Body of pancreas (tissue), 4 donors: ENCODE measurements at regions not wholly inside any gene's neighbourhood (a gene's known extent, or its start where the extent isn't known, plus 50 kb on each side); places are given as distances from the start of the nearest gene placed in this dataset.

Experiments used
- ATAC-seq: fragments of 150-250 bp; one replicate; pipeline ENCODE4 v1.9.1; 2016
- DNase-seq, 4 donors: peaks; one replicate each; pipeline ENCODE4 v3.0.0-alpha.2; 2019
- H3K27ac ChIP-seq, 4 donors: fragments of 200-600 bp; sonication (generic); 1 replicate in 3 of 4; 2 replicates in 1 of 4; pipeline versions ENCODE4 v1.5.1 to v1.6.1; 2016 to 2019; ENCODE audit warnings: mild to moderate bottlenecking in 1 of 4, mixed read lengths in 1 of 4, moderate library complexity in 1 of 4
- H3K27me3 ChIP-seq, 2 donors: fragments of 200-600 bp; sonication (generic); one replicate each; pipeline ENCODE4 v1.6.0; 2016; ENCODE audit warnings: mild to moderate bottlenecking in 1 of 2
- H3K36me3 ChIP-seq, 2 donors: fragments of 200-600 bp; sonication (generic); replicated peaks in 1 of 2; 2 replicates each; pipeline ENCODE4 v1.5.1; 2016; ENCODE audit warnings: low read depth in 2 of 2; ENCODE audit not compliant: insufficient read depth in 1 of 2
- H3K4me1 ChIP-seq: fragments of 200-600 bp; sonication (generic); one replicate; pipeline ENCODE4 v1.6.0; 2016
- H3K4me3 ChIP-seq, 2 donors: fragments of 200-600 bp; sonication (generic); 1 replicate in 1 of 2; 2 replicates in 1 of 2; pipeline ENCODE4 v1.5.1; 2016 to 2019
- H3K9me3 ChIP-seq, 3 donors: fragments of 200-600 bp; sonication (generic); 1 replicate in 2 of 3; 2 replicates in 1 of 3; pipeline ENCODE4 v1.5.1; 2016
- POLR2A ChIP-seq, 3 donors: fragments of 450-650 bp; IDR thresholded peaks; one replicate each; pipeline ENCODE4 v1.6.1; 2016; ENCODE audit warnings: antibody characterized with exemption in 3 of 3, mild to moderate bottlenecking in 2 of 3
- WGBS, 2 donors: methylation state at CpG; one replicate each; pipeline ENCODE4 v1.1.5; 2017; 5-methylcytosine and 5-hydroxymethylcytosine counted together
- intact Hi-C: fragments of 100-400 bp; cut with DNase I; formaldehyde crosslinking; loops from one replicate; pipeline ENCODE4 v1.15.1; 2023
- TF ChIP-seq, protein P1 (sequence below), 7 experiments: fragments of 450-650 bp in 4 of 7; fragments of 200-600 bp in 3 of 7; sonication (generic) in 3 of 7; IDR thresholded peaks; one replicate each; pipeline ENCODE4 v1.5.1; 2016 to 2019; ENCODE audit warnings: antibody characterized with exemption in 7 of 7

DNA sequence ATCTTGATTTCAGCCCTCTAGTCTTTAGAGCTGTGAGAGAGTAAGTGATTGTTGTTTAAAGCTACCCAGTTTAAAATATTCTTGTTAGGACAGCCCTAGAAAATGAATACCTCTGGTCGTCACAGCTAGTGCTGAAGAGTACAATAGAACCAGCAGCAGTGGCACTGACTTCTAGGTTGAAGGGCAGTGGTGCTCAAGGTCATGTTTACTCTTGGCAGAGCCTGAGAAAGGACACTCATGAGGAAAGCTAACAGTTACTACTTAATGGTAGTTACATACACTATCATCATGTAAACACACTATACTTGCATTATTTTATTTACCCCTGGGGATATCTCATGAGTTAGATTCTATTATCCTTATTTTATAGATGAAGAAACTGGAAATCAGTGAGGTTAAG lies 323.0 kb downstream of the SH2D4B start:
- DNase-seq (no peak), ATAC-seq (no peak)
- no peaks in the 10 kb centered on the region for H3K4me1 ChIP-seq
- no peak for TF ChIP-seq POLR2A (IDR thresholded peaks at IDR 0.05)
- TF ChIP-seq, protein P1, sequence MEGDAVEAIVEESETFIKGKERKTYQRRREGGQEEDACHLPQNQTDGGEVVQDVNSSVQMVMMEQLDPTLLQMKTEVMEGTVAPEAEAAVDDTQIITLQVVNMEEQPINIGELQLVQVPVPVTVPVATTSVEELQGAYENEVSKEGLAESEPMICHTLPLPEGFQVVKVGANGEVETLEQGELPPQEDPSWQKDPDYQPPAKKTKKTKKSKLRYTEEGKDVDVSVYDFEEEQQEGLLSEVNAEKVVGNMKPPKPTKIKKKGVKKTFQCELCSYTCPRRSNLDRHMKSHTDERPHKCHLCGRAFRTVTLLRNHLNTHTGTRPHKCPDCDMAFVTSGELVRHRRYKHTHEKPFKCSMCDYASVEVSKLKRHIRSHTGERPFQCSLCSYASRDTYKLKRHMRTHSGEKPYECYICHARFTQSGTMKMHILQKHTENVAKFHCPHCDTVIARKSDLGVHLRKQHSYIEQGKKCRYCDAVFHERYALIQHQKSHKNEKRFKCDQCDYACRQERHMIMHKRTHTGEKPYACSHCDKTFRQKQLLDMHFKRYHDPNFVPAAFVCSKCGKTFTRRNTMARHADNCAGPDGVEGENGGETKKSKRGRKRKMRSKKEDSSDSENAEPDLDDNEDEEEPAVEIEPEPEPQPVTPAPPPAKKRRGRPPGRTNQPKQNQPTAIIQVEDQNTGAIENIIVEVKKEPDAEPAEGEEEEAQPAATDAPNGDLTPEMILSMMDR (IDR thresholded peaks at IDR 0.05): no peak
- no peaks in the 10 kb centered on the region for H3K9me3 ChIP-seq
- 32 to 46% methylated on average over 1 of the region's 1 CpG for WGBS, 2 donors
- H3K27me3 ChIP-seq: no peaks in the 10 kb centered on the region
- intact Hi-C loops: no loop called here
- H3K4me3 ChIP-seq: no peak overlapping the region
- H3K36me3 ChIP-seq: no peaks in the 10 kb centered on the region
- no peak overlapping the region for H3K27ac ChIP-seq

DNA sequence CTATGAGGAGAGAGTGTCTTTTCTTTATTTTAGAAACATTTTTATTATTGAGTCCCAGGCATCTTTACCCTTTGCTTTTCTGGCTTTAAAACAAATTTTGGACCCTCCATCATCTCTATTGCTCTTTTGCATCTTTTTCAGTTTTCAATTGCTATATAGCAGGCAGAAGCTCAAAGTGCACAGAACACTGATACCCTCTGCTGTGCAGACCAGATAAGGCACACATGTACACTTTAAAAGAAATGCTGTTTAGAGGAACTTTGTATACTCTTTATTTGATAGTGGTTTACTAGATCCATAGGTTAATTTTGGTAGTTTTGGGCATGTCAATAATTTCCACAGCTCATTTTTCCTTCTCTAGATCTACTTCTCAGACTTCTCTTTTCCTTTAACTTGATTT lies 324.2 kb downstream of the SH2D4B start:
- intact Hi-C loops: no loop called here
- DNase-seq (no peak), ATAC-seq (no peak)
- H3K27me3 ChIP-seq: no peaks in the 10 kb centered on the region
- H3K27ac ChIP-seq: no peak overlapping the region
- H3K36me3 ChIP-seq: no peaks in the 10 kb centered on the region
- no peaks in the 10 kb centered on the region for H3K4me1 ChIP-seq
- H3K4me3 ChIP-seq: no peak overlapping the region
- H3K9me3 ChIP-seq: no peaks in the 10 kb centered on the region
- no peak for TF ChIP-seq POLR2A (IDR thresholded peaks at IDR 0.05)
- TF ChIP-seq, protein P1 (IDR thresholded peaks at IDR 0.05): no peak

DNA sequence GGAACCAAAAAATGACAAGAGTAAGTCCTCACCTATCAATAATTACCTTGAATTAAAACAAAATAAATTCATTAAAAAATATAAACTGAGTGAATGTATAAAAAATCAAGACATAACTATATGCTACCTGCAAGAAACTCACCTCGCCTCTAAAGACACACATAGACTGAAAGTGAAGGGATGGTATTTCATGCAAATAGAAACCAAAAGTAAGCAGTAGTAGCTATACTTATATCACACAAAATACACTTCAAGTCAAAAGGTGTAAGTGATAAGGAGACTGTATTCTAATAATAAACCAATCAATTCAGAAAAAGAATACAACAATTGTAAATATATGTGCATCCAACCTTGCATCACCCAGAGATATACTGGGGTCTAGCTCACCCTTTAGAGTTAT lies 332.6 kb downstream of the SH2D4B start:
- no peak for ATAC-seq
- 48 to 70% methylated on average over 1 of the region's 1 CpG for WGBS, 2 donors
- no peaks in the 10 kb centered on the region for H3K36me3 ChIP-seq
- no peaks in the 10 kb centered on the region for H3K27me3 ChIP-seq
- no peak for TF ChIP-seq POLR2A (IDR thresholded peaks at IDR 0.05)
- TF ChIP-seq, protein P1 (IDR thresholded peaks at IDR 0.05): no peak
- no peak for DNase-seq
- no peak overlapping the region for H3K27ac ChIP-seq
- no peaks in the 10 kb centered on the region for H3K4me1 ChIP-seq
- H3K4me3 ChIP-seq: no peak overlapping the region
- intact Hi-C loops: no loop called here
- no peaks in the 10 kb centered on the region for H3K9me3 ChIP-seq

GRCh38 chr10:80871083-80871482 lies 333.4 kb downstream of the SH2D4B start:
- Histone ChIP-seq H3K27me3 (no peaks in the 10 kb centered on the region), H3K27ac (no peak overlapping the region)
- intact Hi-C loops: no loop called here

GRCh38 chr10:80878330-80878729 lies 340.6 kb downstream of the SH2D4B start:
- ATAC-seq: no peak
- no peak for TF ChIP-seq POLR2A (IDR thresholded peaks at IDR 0.05)
- TF ChIP-seq, protein P1 (IDR thresholded peaks at IDR 0.05): no peak
- no peak for DNase-seq
- Histone ChIP-seq H3K27me3 (no peaks in the 10 kb centered on the region), H3K4me1 (no peaks in the 10 kb centered on the region), H3K9me3 (no peaks in the 10 kb centered on the region), H3K27ac (no peak overlapping the region), H3K36me3 (no peaks in the 10 kb centered on the region), H3K4me3 (no peak overlapping the region)
- intact Hi-C loops: no loop called here
- 71 to 79% methylated on average over 1 of the region's 1 CpG for WGBS, 2 donors

More at GRCh38 chr10:80871083-80871482, 333.4 kb downstream of the SH2D4B start:
- ATAC-seq (no peak), DNase-seq (no peak)
- H3K36me3 ChIP-seq: no peaks in the 10 kb centered on the region
- TF ChIP-seq, protein P1 (IDR thresholded peaks at IDR 0.05): no peak
- no peak for TF ChIP-seq POLR2A (IDR thresholded peaks at IDR 0.05)
- no peak overlapping the region for H3K4me3 ChIP-seq
- no peaks in the 10 kb centered on the region for H3K9me3 ChIP-seq
- no peaks in the 10 kb centered on the region for H3K4me1 ChIP-seq
